GM18858 (cell line): ENCODE measurements at regions not wholly inside any gene's neighbourhood (a gene's known extent, or its start where the extent isn't known, plus 50 kb on each side); places are given as distances from the start of the nearest gene placed in this dataset.

Source experiments
- ATAC-seq: cut with Tn5 transposase; IDR thresholded peaks from one replicate; pipeline ENCODE4 v1.9.1; 2021; ENCODE audit not compliant: unreplicated experiment

DNA sequence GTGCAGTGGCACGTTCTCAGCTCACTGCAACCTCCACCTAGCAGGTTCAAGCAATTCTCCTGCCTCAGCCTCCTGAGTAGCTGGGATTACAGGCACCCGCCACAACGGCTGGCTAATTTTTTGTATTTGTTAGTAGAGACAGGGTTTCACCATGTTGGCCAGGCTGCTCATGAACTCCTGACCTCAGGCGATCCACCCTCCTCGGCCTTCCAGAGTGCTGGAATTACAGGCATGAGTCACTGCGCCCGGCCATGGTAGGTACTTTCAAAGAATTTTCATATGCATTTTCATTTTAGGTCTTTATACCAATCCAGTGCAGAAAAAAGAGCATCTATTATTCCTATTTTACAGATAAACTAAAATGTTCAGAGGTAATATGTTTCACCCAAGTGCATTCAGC lies 411.3 kb upstream of the USP15 start:
- no peak for ATAC-seq

- no peak for ATAC-seq
These were observed 406.3 kb upstream of the USP15 start for GRCh38 chr12:61853945-61854344.

DNA sequence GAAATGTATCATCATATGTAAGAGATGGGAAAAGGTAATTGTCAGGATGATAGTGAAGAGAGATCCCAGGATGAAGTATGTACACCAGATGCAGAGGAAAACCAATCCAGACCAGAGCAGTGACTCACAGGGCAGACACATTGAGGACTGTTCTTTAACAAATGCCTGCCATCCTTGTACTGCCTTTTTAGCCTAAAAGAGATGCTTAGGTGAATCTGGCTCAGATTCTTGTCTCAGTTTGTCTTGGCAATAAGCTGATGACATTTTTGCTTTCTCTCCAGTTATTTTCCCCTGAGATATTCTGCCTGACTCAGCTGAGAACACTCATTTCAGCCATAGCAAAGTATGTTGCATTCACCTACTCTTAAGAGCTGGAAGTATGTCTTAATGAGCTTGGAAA lies 405.3 kb upstream of the USP15 start:
- no peak for ATAC-seq

GRCh38 chr12:61857968-61858367 lies 402.2 kb upstream of the USP15 start:
- ATAC-seq: no peak

- ATAC-seq: no peak
These were observed 399.8 kb upstream of the USP15 start for GRCh38 chr12:61860451-61860850.

DNA sequence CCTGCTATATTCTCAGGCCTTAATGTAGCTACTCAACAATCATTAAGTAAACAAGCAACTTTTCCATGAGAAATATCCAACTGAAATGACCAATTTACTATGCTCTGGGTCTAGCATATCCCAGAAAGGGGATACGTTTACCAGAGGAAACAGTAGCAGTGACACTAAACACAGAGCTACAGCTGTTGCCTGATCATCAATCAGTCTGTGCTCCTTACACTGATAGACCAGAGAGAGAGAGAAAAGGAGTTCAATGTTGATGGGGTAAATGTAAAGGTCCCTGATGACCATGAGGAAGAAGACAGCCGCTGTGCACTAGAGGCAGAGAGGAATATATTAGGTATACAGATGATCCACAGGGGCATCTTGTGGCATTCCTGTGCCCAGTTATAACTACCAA lies 397.2 kb upstream of the USP15 start:
- no peak for ATAC-seq

DNA sequence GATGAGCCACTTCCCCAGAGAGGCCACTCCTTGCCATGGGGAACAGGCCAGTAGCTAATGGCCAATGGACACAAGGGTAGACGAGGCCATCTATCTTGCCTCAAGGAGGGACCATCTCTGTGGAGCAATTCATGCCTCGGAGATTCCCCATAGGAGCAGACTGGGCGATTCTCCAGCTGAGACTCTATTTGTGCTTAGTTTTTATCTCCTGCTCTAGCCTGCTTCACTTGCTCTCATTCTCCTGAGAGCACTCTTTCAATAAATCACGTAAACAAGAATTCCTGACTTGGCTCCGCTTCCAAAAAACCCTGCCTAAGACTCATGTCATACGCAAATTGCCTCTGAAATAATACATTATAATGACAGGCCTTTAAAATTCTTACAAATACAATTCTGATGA lies 396.4 kb upstream of the USP15 start:
- no peak for ATAC-seq

GRCh38 chr12:61869796-61870195 lies 390.4 kb upstream of the USP15 start:
- no peak for ATAC-seq

DNA sequence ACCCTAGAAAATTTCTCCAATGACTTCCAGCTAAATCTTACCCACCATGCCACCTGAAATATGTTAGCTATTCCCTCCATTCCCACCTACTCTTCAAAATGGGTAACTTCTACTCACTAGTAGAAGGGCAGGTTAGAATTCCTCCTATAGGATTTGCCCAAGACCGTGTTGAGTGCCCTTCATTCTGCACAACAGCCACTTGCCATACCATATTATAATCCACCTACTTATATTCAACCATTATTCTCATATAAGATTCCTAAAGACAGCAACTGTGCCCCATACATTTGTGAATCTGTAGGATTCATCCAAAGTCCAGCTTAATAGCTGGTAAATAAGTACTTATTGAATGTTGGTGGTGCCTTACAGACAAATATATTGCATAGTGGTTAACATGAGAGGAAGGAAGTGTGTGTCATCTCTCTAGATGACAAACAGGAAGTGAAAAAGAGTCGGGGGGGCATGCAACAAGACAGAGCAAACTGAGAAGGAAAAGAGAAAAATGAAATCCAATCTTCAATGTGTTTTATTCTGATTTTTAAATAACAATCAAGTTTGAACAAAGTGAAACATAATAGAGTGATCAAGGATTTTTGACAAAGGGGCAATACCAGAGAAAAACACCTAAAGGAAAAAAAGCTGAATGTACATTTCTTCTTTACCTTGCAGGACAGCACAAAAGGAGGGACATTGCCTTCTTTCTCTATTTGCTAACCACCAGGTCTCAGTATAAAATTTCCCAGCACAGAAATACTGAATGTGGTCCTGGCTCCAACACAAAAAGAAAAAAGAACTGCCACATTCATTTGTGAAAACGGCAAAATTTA lies 389.3 kb upstream of the USP15 start:
- no peak for ATAC-seq

- ATAC-seq: no peak
These were observed 388.8 kb upstream of the USP15 start for GRCh38 chr12:61871485-61871810.

GRCh38 chr12:61879229-61879628 lies 381.0 kb upstream of the USP15 start:
- ATAC-seq: no peak

DNA sequence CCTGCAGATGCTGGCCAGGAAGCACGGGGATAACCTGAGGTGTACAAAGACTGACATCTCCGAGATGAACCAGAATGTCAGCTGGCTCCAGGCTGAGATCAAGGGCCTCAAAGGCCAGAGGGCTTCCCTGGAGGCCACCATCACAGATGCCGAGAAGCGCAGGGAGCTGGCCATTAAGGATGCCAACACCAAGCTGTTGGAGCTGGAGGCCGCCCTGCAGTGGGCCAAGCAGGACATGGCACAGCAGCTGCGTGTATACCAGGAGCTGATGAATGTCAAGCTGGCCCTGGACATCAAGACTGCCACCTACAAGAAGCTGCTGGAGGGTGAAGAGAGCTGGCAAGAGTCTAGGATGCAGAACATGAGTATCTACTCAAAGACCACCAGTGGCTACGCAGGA lies 380.0 kb upstream of the USP15 start:
- no peak for ATAC-seq

DNA sequence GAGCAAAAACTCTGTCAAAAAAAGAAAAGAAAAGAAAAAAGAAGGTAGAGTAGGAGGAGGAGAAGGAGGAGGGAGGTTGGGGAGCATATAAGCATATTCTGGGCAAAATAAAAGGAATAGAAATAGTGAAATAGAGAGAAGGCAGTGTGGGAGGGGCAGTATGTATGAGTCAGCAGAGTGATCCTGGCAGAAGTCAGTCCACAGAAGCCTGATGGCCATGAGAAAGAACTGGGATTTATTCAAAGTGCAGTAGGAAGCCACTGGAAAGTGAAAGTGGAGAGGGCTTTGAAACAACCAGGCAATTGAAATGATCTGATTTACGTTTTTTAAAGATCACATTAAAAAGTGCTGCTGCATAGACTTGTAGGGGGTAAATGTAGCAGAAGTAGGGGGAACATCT lies 368.6 kb upstream of the USP15 start:
- no peak for ATAC-seq

GRCh38 chr12:61894168-61894567 lies 366.0 kb upstream of the USP15 start:
- ATAC-seq: no peak

DNA sequence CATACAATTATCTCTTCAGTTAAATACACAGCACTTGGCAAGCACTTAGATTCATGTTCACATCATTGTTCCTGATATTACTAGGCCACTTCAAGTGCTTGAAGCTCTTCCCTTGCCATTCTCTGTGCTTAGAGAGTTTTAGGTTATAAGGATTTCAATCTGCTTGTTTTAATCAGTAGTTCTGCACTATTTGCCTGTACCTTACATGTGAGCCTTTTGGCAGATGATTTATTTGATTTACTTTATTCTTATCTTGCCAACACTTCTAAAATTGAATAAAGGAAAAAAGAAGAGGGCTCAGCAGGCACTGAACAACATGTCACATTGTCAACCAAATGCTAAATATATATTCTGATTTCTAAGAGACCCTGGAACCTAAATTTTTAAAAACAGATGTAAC lies 363.8 kb upstream of the USP15 start:
- no peak for ATAC-seq

GRCh38 chr12:61902403-61902802 lies 357.8 kb upstream of the USP15 start:
- no peak for ATAC-seq

- no peak for ATAC-seq
These were observed 349.1 kb upstream of the USP15 start for GRCh38 chr12:61911113-61911512.

DNA sequence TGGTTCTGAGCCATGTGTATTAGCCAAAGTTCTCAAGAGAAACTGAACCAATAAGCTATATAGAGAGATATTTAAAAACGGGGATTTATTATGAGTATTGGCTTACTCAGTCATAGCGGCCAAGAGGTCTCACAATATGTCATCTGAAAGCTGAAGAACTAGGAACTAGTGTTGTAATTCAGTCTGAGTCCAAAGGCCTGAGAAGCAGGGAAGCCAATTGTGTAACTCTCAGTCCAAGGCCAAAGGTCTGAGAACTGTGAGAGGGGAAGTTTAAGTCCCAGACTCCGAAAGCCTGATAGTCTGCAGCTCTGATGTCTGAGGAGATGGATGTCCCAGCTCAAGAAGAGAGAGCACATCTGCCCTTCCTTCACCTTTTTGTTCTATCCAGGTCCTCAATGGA lies 344.8 kb upstream of the USP15 start:
- ATAC-seq: no peak

GRCh38 chr12:61916831-61917230 lies 343.4 kb upstream of the USP15 start:
- no peak for ATAC-seq

- no peak for ATAC-seq
These were observed 340.5 kb upstream of the USP15 start for GRCh38 chr12:61919686-61920085.

DNA sequence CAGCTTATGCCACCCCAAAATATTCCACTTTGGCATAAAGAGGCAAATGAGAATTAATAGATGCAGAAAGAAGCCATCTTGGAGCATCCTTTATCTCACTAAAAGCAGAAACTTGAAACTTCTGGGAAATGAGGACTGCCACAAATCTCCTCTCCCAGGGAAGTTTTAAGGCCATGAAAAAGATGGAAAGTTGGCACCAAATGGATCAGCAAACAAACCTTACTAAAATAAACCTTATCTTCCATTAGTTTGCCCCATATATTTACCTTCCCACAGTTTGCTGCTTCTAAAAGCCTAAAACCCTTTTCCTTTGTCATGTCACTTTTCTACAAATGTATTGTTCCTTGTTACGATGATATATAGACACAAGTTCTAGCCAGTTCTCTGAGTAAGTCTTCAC lies 340.0 kb upstream of the USP15 start:
- no peak for ATAC-seq

DNA sequence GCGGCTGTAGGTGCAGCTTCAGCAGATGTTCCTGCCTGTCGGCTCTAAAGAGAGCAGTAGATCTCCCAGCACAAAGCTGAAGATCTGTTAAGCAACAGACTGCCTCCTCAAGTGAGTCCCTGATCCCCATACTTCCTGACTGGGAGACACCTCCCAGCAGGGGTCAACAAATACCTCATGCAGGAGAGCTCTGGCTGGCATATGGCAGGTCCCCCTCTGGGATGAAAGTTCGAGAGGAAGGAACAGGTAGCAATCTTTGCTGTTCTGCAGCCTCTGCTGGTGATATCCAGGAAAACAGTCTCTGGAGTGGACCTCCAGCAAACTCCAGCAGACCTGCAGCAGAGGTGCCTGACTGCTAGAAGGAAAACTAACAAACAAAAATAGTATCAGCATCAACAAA lies 337.1 kb upstream of the USP15 start:
- no peak for ATAC-seq

DNA sequence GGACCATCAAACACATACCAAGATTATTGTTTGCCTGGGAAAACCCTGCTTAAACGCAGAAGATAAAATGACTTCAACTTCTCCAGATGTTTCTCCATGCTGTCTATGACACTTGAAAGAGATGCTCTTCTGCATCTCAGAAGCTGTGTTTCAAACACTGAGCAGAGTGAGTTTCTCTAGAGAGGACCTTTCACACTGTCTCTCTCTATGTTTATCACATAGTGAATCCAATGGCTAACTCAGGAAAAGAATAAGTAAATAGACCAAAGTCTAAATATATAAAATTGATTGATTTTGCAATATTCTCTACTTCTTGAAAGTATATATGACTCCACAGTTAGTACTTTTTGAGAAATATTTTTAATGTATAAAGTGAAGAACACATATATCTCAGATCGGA lies 325.6 kb upstream of the USP15 start:
- ATAC-seq: no peak
